ENCODE measurements at regions not wholly inside any gene's neighbourhood (a gene's known extent, or its start where the extent isn't known, plus 50 kb on each side); places are given as distances from the start of the nearest gene placed in this dataset.
"Not testable (repeated sequence)": the region's sequence is repeated elsewhere in the genome, so short reads cannot be mapped to it uniquely, and the experiment has no call there.

DNA sequence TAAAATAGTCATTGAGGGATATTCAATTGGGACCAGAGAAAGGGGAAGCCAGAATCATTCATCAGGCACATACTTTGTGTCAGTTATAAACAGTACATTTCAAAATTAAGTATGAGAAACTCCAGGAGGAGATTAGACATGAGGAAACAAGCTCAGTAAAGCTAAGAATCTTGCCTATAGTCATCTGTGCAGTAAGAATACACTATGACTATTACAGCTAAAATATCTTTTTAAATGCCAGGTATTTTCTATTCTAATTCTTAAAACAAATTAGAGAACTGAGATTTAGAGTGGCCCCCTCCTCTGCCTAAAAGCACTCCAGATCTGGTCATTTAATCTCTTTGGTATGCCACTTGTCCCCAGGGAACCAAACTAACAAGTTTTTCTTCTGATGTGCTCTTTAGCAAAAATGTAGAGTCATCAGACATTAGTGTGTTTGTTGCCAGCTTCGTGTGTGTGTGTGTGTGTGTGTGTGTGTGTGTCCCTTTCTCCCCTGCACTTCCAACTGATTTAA lies 541.1 kb downstream of the TTLL7 start:
- DNase-seq = not testable (repeated sequence)

DNA sequence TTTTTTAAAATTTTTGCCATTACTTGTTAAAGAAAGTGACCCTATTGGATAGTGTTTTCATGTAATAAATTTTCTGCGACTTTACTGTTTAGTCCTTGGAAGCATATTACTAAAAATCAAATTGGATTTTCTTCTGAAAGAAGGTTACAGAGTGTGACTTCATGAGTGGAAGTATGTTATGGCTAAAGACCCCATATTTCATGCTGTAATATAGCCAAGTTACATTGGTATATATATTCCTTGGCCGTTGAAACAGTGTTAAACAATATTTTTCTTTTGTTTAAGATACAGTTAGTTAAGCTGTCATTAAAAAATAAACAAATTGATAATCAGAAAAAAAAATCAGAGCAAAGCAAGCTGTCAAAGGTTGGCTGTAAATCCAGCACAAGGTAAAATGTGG lies 541.7 kb downstream of the TTLL7 start:
- DNase-seq = not testable (repeated sequence)

DNA sequence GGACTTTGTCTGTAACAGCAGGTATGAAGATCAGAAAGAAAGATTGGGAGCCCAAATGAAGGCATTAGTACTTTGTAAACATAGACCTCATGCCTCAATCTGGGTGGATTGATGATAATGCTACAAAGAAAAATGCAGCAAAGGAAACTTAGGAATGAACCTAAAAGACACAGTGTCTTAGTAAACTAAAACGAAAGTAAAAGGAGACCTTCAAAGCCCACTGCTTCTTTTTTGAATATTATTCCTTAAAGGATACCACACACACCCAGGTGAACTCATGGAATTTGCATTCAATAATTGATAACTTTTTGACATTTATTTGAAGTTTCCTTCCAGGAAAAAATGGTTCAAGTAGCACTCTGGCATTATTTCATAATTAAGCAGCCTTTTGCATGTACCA lies 543.2 kb downstream of the TTLL7 start:
- not testable (repeated sequence) for DNase-seq

DNA sequence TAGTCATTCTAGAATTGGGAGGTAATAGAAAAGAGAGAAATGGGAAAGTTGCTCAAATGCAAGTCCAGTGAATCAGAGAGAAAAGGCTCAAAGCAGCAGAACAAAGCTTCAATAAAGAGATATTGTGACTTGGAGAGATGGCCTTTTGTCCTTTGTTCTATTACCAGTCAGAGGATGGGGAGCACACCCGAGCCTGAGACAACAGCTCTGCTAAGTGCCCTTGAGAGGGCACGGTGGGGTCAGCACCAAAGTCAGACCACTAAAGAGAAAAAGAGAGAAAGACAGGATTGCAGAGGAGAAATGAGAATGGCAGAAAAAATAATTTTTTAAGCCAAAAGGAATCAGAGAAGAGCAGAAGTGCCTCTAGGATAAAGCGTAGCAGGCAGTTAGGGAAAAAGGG lies 553.1 kb downstream of the TTLL7 start:
- DNase-seq = not testable (repeated sequence)

DNA sequence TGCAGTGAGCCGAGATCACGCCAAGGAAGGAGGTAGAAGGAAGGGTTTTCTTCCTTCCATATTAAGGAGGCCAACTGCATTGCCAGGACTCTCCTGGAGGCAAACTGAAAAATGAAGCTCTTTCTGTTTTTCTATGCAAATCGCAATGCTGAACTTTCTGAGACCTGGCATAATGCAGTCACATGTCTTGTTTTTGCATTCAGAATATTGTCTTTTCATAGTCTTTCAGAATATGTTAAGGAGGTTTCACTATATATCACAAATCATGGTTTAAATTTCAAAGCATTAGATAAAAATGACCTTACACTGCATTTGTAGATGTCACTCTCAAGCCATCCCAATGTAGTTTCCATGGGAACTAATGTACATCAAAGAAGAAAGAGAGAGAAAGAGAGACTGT lies 556.5 kb downstream of the TTLL7 start:
- not testable (repeated sequence) for DNase-seq

DNA sequence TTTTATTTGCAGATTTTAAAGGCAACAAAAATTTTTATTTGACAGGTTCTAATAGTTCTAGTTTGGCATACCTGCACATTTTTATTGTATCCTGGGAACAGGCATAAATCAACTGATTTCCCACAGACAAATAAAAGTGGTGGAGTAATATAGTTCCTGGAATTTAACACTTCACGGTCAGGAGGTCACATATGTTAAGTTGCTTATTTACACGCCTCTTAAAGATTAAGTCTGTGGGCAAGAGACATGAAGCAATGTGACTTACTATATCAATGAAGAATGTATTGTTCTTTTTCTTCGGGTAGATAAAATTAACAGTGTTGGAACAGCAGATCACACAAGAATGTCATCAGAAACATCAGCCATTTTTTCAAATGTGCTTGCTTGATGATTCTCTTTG lies 558.3 kb downstream of the TTLL7 start:
- DNase-seq = not testable (repeated sequence)

DNA sequence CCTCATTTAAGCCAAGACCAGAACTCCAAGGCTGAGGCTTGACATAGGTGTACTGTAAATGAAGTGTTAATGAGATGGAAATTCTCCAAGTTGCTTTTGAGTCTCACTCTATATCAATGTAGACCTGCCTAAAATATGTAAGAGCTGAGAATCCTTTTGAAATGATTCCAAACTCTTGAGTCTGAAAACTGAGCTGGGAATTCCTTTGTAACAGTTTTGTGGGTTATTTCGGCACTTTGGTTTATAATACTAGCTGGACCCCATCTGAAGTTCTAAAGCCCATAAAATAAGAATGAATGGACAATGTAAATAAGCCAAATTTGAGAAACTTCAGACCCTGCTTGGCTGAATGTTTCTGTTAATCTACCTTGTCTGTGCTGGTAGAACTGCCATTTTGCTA lies 558.9 kb downstream of the TTLL7 start:
- DNase-seq = not testable (repeated sequence)

DNA sequence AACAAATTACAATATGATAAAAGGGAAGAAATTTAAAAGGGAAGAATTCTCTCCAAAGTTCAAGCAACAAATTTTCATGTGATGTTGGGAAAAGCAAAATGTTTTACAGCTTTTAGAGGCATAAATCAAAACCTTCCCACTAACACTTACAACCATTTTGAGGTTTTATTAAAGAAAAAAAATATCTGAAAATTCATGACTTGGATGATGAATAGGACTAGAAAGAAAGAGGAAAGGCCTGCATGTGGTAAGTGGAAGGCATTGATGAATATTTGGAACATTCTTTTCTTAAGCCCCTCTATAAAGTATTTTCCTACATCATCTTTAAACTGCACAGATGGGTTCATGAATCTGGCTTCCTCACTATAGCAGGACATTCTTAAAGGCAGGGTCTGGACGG lies 560.6 kb downstream of the TTLL7 start:
- DNase-seq = not testable (repeated sequence)

DNA sequence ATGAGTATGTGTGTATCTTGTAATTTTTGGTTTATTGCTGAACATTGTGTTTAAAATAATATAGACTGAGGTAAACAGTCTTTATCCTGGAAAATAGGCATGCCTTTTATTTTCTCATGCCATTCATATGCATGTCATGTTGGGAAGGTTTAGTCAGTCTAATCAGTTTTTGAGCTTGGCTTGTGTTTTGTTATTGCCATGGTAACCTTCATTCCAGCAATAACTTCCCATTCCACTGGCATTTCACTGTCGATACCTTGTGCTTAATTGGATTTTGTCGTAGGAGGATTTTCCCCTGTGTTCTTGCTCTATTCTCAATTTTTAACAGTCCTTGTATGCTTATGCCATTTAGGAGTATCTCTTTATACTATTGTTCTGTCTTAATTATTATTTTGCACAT lies 563.6 kb downstream of the TTLL7 start:
- DNase-seq = not testable (repeated sequence)

DNA sequence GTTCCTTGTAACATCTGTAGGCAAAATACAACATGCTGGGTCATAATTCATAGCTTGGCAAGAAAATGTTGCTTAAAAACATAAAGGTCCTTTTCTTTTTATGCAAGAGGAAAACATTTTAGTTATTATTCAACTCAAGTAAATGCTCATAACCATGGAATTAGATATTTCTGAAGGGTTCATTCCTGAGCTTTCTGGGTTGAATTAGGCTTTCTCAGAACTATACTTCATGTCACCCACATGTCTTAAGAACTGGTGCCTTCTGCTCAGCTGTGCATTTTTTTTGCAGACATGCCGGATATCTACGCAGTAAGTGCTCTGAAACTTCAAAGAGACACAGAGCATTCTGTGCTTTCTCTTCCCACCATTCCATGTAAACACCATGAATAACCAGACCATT lies 571.4 kb downstream of the TTLL7 start:
- not testable (repeated sequence) for DNase-seq

DNA sequence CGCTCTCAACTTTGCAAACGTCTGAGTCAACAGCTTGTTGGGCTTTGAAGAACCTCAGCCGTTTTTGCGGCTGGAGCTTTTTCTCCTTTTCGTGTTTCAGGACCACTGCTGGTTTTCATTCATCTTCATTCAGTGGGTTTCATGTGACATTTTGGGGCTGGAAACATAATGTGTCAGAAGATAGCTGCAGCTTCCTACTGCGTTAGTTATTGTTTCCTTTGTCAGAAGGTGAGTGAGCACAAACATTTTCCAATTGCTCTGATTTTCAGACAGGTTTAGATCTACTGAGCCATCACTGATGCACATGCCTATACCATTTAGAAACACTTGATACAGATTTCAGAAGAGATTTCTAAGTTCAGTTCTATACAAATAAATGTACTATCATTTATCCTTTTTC lies 575.5 kb downstream of the TTLL7 start:
- not testable (repeated sequence) for DNase-seq

DNA sequence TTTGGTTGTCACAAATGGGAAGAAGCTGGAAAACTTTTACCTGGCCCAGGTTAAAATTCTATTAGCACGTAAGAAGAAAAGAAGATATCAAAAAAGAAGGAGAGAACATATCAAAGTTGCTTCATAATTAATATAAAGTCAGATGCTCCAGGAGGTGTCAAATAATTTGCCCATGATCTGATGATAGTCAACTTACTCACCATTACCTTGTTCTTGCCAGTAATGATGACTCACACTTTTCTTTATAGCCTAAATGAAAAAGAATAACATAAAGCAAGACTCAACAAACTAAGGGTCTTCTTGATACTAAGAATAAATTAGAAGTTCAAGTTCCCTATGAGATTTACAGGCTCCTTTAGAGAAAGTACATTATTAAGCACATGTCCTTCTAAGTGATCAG lies 580.4 kb downstream of the TTLL7 start:
- no peak for DNase-seq

DNA sequence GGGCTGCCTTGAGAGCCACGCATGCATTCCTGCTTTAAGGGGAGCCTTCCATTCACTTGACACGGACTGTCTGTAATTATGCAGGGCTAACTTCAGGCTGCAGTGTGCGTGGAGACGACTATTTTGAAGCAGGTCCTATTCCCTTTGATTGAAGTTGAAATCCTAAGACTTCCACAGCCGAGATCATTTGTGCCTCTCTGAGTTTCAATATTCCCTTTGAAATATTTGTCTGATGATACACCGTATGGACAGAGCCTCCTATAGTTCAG lies 585.2 kb downstream of the TTLL7 start:
- not testable (repeated sequence) for DNase-seq

DNA sequence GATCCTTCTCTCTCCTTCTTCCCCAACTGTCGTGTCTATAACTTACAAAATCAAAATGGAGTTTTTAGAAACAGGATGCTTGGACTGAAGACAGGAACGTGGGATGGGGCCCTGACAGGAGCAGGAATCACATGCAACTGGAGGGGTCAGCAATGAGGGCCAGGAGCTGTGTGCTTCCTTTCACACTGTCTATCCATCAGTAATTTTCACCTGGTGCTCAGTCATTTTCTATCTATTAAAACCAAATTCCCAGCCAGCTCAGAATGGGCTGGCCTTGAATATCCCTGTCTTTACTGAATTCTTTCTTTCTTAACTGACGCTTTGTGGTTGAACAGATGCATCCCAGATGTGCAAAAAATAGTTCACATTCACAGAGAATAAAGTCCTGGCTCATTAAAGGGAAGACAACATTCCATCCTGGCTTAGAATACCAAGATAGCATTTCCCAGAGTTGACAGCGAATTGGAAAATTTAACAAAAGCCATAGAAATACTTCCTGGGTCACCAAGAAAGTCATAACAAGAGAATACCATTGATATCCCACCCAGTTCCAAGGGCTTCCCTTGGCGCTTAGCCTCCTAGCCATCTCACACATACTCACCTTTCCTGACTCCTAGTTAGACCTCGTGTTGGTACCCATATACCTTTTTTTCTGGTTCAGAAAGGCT lies 588.1 kb downstream of the TTLL7 start:
- not testable (repeated sequence) for DNase-seq

DNA sequence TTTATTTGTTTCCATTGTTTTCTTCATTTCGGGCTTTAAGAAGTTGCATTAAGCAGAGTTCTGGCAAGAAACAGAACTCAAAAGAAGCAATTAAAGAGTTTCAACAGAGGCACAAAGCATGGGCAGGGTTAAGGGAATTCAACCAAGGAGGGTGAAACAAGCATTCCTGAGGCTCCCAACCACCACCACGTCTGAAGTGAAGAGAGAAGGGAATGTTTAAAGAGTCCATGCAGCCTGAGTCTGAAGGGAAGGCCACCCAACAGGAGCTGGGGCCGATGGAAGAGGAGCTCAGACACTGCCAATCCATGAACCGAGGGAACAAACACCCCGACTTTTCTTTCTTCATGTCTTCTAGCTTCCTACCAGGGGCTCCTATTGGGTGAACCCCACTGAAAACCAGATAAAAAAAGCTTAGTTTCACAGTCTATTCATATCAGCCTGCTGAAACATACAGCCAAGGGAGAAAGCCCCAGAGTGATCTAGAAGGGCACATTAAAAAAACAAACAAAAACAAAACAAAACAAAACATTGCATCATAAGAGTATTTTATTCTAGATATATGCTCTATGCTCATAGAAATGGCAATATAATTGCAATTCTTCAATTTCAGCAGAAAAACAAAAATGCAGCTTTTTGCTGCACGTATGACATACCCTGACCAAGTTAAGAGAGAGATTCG lies 592.1 kb downstream of the TTLL7 start:
- DNase-seq = not testable (repeated sequence)

DNA sequence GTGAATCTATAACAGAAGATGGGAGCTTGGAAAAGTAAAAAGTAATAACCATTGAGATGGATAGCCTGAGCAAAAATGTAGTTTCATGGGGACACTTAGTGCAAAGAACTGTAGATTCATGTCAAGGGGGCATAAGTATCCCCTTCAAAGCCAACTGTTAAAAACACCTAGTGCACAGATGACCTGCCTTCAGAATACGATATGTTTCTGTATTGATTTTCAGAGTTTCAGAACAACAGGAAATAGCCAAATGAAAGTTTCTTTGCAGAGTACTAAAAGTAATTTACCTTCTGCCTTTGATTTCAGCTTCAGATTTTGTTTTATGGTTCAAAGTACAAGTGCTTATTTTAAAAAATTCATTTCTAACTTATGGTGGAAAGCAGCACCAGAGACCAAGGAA lies 593.1 kb downstream of the TTLL7 start:
- DNase-seq = not testable (repeated sequence)

DNA sequence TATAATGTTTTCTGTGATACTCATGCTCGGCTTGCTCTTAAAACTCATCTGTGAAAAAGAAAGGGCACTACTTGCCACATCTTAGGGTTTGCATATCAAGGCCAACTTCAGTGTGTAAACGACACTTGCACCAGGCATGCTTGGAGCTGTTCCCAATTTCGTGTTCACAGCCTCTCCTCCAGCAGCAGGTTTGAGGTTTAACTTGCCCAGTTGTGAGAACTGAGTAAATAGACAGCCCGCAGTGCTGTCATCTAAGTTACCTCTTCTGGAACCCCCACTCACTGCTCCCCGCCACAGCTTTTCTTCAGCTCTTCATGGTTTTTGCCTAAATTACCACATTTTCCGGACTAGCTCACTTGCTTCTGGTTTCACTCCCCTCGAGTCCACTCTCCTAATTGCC lies 595.4 kb downstream of the TTLL7 start:
- DNase-seq = not testable (repeated sequence)

DNA sequence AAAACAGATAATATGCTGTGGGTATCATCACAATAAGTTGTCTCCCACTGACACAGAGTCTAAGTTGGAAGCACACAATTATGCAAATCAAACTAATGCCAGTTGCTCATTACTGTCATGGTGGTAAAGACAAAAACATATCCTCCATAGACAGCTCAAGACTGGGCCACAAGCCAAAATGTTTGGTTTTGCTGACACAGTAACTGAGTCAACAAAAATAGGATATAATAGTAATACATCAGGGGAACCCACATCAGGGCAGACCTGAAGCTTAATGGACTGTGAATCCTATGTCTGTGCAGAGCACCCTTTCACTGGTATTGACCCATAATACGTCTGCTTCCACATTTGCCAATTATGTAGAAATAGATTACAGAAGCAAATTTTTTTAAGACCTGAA lies 597.8 kb downstream of the TTLL7 start:
- DNase-seq = not testable (repeated sequence)

DNA sequence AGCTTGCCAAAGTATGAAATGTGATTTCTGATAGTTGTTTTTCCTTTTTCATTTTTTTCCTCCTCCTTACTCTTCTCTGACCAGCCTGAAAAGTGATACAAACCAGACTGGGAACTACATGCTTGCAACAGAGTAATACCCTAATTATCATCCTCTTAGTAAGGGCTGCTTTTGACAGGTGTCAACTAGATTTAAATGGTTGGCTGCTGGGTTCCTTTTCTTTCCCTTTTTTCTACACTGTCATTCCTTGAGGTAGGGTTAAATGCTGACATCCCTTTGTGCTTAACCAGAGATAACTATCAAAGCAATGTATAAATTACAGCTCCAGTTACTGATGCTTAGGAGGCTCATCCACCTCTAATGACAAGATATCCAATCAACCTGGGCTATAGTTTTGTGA lies 598.8 kb downstream of the TTLL7 start:
- not testable (repeated sequence) for DNase-seq

DNA sequence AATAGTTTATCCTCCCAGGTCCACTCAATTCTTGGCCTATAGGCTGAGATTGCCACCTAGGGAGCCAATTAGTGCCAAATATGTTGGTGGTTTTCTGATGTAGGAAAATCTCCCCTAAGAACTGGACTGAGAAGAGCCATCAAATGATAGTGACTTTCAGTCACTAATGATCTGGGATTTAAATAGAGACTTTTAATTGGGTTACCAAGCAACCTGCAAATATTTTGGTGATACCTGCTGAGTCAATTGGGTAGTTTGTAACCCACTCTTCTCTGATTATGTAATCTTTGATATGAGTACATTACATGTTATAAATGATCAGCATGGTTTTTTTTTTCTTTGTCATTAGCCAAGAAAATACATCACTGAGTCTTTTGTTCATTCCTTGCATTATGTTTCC lies 600.8 kb downstream of the TTLL7 start:
- DNase-seq = not testable (repeated sequence)

DNA sequence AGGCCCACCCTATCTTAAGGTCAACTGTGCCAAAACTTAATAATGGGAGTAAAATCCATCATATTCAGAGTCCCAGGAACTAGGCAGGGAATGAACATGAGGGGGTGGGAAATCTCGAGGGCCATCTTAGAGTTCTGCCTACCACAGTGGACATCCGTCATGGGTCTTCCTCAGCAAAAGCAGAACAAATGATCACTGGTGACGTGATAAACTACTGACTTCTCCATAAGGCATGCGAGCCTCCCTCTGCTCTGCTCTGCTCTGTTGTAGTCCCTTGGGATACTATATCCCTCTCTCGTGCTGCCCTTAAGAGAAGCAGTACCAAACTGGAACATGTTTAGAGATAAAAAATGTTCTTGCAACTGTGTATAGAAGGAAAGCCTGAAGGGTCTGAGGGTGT lies 603.8 kb downstream of the TTLL7 start:
- DNase-seq = not testable (repeated sequence)

DNA sequence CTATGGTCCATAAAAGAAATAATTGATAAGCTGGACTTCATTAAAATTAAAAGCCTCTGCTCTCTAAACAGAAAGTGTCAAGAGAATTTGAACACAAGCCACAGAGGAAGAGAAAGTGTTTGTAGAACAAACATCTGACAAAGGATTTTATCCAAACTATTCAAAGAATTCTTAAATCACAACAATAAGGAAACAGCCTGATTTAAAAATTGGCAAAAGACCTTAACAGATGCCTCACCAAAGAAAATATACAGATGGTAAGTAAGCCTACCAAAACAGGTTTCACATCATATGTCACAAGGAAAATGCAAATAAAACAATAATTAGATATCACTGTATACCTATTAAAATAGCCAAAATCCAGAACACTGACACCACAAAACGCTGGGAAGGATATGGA lies 612.0 kb downstream of the TTLL7 start:
- DNase-seq = not testable (repeated sequence)

DNA sequence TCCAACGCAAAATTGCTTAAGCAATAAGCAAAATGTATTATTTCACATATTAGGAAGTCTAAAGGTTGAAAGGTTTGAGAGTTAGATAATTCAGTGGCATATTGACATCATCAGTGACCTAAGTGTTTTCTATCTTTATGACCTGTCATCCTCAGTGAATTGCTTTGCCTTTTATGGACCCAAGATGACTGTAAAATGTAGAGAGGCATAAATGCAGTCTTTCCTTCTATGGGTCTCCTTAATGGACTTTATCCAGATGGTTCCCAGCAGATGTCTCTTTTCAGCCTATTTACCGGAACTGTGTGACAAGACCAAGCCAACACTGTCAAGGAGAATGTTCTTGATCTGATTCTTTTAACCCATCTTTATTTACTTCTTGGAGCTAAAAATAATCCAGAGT lies 615.8 kb downstream of the TTLL7 start:
- not testable (repeated sequence) for DNase-seq

DNA sequence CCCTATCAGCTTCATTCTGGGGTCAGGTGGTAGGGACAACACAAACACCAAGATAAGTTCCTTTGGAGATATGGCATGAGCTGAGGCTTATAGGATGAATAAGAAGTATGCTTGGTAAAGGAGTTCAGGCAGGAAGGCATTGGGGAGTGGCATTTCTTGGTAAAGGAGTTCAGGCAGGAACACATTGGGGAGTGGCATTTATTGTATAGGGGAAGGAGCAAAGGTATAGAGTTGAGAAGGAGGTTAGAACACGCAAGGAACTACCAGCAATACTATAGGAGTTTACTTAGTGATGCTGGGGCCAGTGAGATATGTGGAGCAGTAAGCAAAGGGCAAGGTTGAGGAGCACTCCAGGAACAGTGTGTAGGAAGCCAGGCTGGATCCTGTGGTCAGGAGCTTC lies 625.9 kb downstream of the TTLL7 start:
- DNase-seq = not testable (repeated sequence)

DNA sequence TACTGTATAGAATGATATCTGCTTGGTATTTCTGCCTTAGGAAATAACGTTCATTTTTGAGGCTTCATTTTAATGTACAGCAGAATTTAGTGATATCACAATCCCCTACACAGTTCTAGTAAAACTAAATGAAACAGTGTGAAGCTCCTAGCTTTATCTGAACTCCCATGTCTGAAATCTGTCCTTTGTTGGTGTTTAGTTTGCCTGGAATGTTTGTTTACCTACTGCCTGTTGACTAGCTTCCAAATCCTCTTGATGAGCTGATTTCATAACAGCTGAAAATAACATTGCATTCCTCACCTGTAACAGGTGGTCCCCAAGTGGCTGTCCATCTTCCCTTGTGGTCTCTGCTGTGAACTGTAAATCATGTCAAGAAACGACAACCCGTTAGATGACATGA lies 629.1 kb downstream of the TTLL7 start:
- not testable (repeated sequence) for DNase-seq
